A204.1 (cell line): ENCODE measurements at regions not wholly inside any gene's neighbourhood (a gene's known extent, or its start where the extent isn't known, plus 50 kb on each side); places are given as distances from the start of the nearest gene placed in this dataset.
A peak's percentile ranks its signal among the peaks of the same experiment; 100 is the strongest.
"Not testable (repeated sequence)": the region's sequence is repeated elsewhere in the genome, so short reads cannot be mapped to it uniquely, and the experiment has no call there.

Source experiments
- FAIRE-seq: peaks from 2 replicates; lab custom pipeline; 2012; peaks lifted over from hg19 to GRCh38; lab: Jason Lieb, UNC

DNA sequence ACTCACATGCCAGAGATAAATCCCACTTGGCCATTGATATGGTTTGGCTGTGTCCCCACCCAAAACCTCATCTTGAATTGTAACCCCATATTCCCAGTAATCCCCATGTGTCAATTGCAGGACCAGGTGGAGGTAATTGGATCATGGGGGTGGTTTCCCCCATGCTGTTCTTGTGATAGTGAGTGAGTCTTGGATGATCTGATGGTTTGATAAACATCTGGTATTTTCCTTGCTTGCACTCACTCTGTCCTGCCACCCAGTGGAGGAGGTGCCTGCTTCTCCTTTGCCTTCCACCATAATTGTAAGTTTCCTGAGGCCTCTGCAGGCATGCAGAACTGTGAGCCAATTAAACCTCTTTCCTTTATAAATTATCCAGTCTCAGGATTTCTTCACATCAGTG lies 50.4 kb upstream of the B3GAT2 start:
- FAIRE-seq = not testable (repeated sequence)

DNA sequence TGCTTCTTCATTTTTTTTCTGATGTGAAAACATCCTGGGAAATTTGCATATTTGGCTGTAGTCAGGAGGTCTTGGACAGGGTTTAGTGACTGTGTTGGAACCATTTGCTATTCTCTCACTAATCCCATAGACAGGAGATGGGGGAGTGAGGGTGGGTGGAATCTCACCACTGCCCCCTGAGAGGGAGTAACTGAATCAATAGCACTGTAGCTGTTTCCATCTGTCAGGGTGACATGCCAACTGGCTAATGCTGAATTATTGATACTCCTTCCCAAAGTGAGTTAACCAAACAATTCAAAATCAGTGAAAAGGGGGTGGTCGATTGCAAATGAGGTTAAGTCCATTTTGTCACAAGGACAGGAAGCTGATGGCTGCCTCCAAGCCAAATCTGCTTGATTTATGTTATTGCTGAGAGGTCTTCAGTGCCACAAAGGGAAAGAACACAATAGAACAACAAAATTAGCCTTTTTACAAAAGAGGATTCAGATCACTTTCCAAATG lies 55.1 kb upstream of the B3GAT2 start:
- no peak for FAIRE-seq

- peak; percentile 96 for FAIRE-seq
Measured at GRCh38 chr6:71012866-71013469, 56.1 kb upstream of the B3GAT2 start.

DNA sequence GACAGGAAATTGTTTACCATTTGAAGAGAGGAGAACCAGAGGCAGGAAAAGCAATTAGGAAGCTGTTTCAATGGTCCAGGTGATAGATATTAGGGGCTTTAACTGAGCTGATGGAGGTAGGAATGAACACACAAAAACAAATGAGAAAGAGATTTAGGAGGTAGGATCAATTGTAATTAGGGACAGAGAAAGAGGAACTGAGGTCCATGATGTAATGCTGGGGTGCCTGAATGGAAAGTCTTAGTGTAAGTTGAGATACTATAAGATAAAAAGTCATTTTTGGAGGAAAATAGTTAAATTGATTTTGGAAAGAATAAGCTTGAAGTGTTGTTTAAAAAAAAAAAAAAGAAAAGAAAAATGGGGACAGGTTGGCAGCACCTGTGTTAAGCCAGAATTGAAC lies 58.5 kb upstream of the B3GAT2 start:
- no peak for FAIRE-seq

- FAIRE-seq = no peak
Measured at GRCh38 chr6:71028236-71028876, 71.5 kb upstream of the B3GAT2 start.

DNA sequence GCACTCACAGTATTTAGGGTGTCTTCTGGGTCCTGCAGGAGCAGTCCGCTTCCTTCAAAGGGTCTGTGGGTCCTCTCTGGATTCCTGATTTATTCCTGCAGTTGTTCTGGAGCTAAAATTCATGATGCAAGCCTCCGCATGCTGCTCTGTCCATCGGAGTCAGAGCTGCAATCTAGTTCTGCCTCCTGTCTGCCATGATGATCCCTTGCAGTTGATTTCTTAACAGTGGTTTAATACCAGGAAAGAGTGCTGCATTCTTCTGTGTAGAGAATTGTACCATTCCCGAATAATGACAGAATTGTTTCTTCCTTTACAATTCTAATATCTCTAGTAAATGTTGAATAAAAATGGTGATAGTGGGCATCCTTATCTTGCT lies 72.0 kb upstream of the B3GAT2 start:
- no peak for FAIRE-seq

DNA sequence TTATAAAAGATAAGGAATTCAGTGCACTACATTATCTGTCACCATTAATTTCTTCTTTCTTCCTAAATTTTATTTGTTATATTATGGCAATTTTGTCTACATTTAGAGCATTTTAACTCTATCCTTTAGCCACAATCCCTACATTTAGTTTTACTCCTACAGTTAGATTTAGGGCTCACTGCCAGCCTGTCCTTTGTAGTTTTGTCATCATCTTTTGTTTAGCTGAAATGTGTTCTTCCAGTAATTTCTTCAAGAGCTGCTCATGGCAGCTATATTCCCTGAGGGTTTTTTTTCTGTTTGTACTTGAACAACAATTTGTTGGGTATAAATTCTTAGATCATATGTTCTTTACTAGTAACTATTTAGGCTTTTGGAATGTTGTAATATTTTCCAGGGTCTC lies 72.7 kb upstream of the B3GAT2 start:
- no peak for FAIRE-seq

DNA sequence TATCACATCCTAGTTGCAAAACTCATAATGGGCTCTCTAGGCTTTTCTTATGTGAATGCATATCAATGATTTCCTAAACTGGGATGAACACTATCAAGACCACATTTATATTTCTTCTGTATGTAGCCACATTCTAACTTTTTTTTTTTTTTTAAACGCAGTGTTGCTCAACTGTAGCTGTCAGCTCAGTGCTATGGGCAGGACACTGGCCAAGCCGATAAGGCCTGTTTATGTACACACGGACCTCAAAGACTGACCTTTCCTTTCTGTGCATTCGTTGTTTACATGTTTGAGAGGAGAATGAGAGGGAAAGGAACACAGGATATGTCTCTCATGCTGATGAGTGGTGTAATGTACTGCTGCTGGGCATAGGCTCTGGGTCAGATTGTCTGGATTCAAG lies 75.1 kb upstream of the B3GAT2 start:
- FAIRE-seq = no peak

GRCh38 chr6:71033171-71033570 lies 76.3 kb upstream of the B3GAT2 start:
- no peak for FAIRE-seq

GRCh38 chr6:71033890-71034289 lies 77.0 kb upstream of the B3GAT2 start:
- no peak for FAIRE-seq

- FAIRE-seq = no peak
Measured at GRCh38 chr6:71034563-71035345, 77.9 kb upstream of the B3GAT2 start.

- FAIRE-seq = no peak
Measured at GRCh38 chr6:71035871-71036270, 79.0 kb upstream of the B3GAT2 start.

DNA sequence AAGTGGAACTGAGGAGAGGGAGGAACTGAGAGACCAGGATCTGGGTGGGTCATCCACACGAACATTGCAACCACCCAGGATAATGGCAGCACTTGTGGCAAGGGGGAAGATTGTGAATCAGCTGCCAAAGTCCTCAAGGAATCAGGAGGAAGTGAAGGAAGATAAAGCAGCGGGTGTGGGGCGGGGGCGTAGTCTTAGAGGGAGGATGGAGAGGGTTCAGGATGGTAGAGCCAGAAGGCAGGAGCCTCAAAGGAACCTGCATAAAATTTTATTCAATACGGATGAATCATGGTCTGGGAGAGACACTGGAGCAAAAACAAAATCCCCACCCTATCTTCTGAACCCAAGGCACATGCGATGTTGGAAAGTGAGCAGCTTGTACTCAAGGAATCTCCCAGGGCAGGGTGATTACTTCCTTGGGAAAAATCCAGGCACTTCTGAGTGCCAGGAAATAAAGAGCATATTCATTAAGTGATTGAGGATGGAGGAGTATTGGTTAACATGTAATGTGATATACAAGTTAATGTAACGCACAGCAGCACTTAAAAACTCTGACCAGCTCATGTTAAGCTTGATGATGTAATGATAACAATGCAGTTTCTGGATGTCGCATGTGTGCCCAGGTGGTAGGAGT lies 82.0 kb upstream of the B3GAT2 start:
- FAIRE-seq = no peak

- no peak for FAIRE-seq
Measured at GRCh38 chr6:71040043-71040442, 83.2 kb upstream of the B3GAT2 start.

DNA sequence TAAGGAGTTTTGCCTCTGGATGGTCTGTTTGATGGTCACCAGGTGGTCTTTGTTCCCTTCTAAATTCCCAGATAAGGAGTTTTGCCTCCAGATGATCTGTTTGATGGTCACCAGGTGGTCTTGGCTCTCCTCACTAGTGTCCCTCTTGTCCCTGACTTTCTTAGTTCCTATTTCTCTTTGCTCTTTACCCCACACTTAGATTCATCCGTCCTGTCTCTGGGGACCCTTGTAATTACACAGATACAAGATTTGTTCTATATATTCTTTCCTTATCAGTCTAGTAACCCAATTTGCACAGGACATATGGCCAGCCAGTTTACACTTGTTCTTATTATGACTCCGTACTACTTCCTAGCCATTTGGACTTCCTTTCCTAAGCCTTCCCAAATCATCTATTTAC lies 84.0 kb upstream of the B3GAT2 start:
- no peak for FAIRE-seq

- no peak for FAIRE-seq
Measured at GRCh38 chr6:71043902-71044301, 87.0 kb upstream of the B3GAT2 start.

DNA sequence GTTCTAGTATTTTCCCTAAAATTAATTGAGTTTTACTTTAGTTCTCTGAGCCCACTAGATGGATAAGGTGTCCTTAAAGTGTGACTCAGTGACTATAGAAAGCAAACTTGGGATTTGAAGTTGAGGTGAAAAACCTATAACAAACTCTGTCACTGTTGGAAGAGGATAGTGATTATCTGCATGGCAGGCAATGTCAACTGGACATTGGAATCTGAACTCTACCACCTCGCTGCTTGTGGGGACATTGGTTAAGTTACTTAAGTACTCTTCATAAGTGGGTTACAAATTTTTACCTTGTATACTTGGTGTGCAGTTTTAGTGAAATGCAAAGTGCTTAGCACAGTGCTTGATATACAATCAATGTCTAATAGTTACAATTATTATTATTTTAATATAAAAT lies 87.9 kb upstream of the B3GAT2 start:
- no peak for FAIRE-seq

- no peak for FAIRE-seq
Measured at GRCh38 chr6:71045296-71045695, 88.4 kb upstream of the B3GAT2 start.

DNA sequence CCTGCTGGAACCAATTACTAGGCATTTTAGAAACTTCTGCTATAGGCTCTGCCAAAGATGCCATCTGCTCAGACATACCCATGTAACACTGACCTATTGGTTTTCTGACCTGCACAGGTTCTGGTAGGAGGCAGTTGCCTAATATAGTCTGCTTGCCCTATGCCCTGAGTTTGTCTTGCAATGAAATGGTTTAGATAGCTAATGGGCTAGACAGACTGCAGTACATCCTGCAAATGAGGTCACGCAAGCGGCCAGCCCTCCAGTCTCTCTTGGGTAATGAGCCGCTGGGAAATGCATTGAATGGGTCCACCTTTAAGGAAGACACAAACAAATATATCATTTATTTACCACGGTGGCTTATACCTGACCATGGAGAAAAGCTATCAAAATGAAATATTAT lies 90.6 kb upstream of the B3GAT2 start:
- FAIRE-seq = no peak

GRCh38 chr6:71048320-71049164 lies 91.7 kb upstream of the B3GAT2 start:
- no peak for FAIRE-seq

DNA sequence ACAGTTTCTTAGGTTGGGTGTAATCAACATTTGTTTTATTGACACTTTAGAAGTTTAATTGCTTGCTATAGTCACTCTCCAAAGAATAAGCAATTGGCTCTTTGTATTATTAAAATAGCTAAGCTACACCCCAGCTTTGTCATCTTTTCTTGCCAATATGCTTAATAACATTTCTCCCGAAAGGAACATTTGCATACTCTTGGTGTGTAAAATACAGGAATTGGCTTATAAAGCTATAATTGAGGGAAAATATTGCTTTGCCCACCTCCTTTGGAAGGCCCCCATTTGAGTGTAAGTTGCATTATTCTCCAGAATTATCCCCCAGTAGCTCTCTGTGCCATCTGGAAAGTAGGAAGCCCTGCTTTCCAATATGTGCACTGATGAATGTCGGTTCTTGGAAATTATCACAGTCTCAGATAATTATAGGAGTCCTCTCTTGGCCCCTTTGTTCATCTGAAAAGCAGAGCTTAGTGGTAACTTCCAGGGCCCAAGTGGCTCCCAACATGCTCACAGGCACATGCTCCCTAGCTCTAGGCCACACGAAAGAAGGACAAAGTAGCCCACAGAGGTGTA lies 92.4 kb upstream of the B3GAT2 start:
- no peak for FAIRE-seq

GRCh38 chr6:71053475-71053874 lies 96.6 kb upstream of the B3GAT2 start:
- FAIRE-seq = no peak
